ENCODE measurements at regions not wholly inside any gene's neighbourhood (a gene's known extent, or its start where the extent isn't known, plus 50 kb on each side); places are given as distances from the start of the nearest gene placed in this dataset.

DNA sequence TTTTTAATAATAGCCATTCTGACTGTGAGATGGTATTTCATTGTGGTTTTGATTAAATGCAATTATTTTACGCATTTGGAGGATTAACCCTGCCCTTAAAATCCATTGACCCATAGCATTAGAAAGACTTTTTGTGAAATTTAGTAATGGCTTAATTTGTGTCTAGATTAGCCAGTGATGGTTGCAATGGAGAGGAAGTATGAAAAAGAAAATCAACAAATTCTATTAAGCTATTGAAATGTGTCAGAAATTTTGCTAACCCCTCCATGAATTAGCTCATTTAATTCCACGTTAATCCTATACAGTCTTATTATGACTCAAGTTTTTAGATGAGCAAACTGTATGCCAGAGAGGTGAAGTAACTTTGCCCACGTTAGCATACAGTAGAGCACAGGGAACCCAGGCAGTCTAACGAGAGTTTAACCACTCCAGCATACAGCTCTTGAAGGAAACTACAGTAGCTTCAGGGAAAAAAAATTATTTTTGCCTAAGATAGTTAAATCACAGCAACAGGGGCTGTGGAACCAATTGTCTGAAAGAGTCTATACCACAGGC is 158.2 kb upstream of the PPP2R2B start:
- no peak for TF ChIP-seq EZH2 (IDR thresholded peaks at IDR 0.05; ENCODE audit: insufficient read depth, low read length)
- TF ChIP-seq CTCF (IDR thresholded peaks at IDR 0.05; ENCODE audit: insufficient read depth, low read depth, low read length), result no peak

All from astrocyte (in vitro differentiated cells and primary cell).